B cell (primary cell): ENCODE measurements at regions not wholly inside any gene's neighbourhood (a gene's known extent, or its start where the extent isn't known, plus 50 kb on each side); places are given as distances from the start of the nearest gene placed in this dataset.

Experiments
- ATAC-seq: fragments of 200-7000 bp; cut with Tn5 transposase; one replicate; pipeline ENCODE4 v1.10.0; 2021; ENCODE audit warnings: low read depth, mild to moderate bottlenecking, moderate number of reproducible peaks, moderate library complexity
- CTCF ChIA-PET: fragments of 350-600 bp; sonication (Branson Sonifier 250); formaldehyde crosslinking; loops from one replicate; lab custom pipeline; 2021; ENCODE audit warnings: antibody characterized with exemption, inconsistent platforms; lab: Charles Lee
- POLR2A ChIA-PET: fragments of 350-600 bp; sonication (Branson Sonifier 250); formaldehyde crosslinking; loops from one replicate; lab custom pipeline; 2021; ENCODE audit warnings: antibody characterized with exemption; lab: Charles Lee
- DNase-seq: peaks from one replicate; pipeline ENCODE4 v3.0.0; 2013
- H2AFZ ChIP-seq: 2 replicates; pipeline ENCODE4 v1.6.1; 2012; ENCODE audit warnings: mild to moderate bottlenecking, low read depth, low read length; ENCODE audit not compliant: insufficient read depth, poor library complexity, severe bottlenecking
- H3K27ac ChIP-seq, 2 donors: 1 replicate in 1 of 2; 2 replicates in 1 of 2; pipeline ENCODE4 v1.5.1; 2012 to 2013; ENCODE audit warnings: low read length in 2 of 2, mild to moderate bottlenecking in 2 of 2, moderate library complexity in 1 of 2
- H3K27me3 ChIP-seq, 4 experiments: fragments of 200-600 bp in 1 of 4; sonication (generic) in 1 of 4; replicated peaks in 1 of 4; 1 replicate in 2 of 4; 2 replicates in 2 of 4; pipeline versions ENCODE4 v1.6.1 to v1.7.0; 2013 to 2016; ENCODE audit warnings: low read length in 3 of 4, mild to moderate bottlenecking in 2 of 4, mixed read lengths in 1 of 4, moderate library complexity in 1 of 4; ENCODE audit not compliant: insufficient read depth in 4 of 4, control insufficient read depth in 3 of 4; ENCODE audit errors: control extremely low read depth in 1 of 4
- H3K36me3 ChIP-seq, 2 experiments: replicated peaks in 1 of 2; 1 replicate in 1 of 2; 2 replicates in 1 of 2; pipeline versions ENCODE4 v1.6.1 to v1.7.1; 2013; ENCODE audit warnings: low read length in 1 of 2; ENCODE audit not compliant: insufficient read depth in 2 of 2, control insufficient read depth in 1 of 2; ENCODE audit errors: control extremely low read depth in 1 of 2, extremely low read depth in 1 of 2
- H3K4me1 ChIP-seq, 2 donors: fragments of 200-600 bp in 1 of 2; sonication (generic) in 1 of 2; 1 replicate in 1 of 2; 2 replicates in 1 of 2; pipeline versions ENCODE4 v1.5.1 to v1.6.1; 2013 to 2017; ENCODE audit warnings: low read length in 2 of 2; ENCODE audit not compliant: control insufficient read depth in 2 of 2, insufficient read depth in 2 of 2
- H3K4me2 ChIP-seq: replicated peaks from 2 replicates; pipeline ENCODE3; 2012; ENCODE audit warnings: mild to moderate bottlenecking, low read depth, low read length; ENCODE audit not compliant: poor library complexity, severe bottlenecking
- H3K4me3 ChIP-seq, 5 experiments: fragments of 200-600 bp in 1 of 5; sonication (generic) in 1 of 5; 1 replicate in 3 of 5; 2 replicates in 2 of 5; pipeline versions ENCODE4 v1.5.1 to v1.7.0; 2011 to 2016; ENCODE audit warnings: low read length in 4 of 5, mild to moderate bottlenecking in 4 of 5, low read depth in 2 of 5, control low read depth in 1 of 5, moderate library complexity in 1 of 5; ENCODE audit not compliant: insufficient read depth in 1 of 5; ENCODE audit errors: control extremely low read depth in 1 of 5, extremely low read depth in 1 of 5
- H3K79me2 ChIP-seq: fragments of 200-600 bp; sonication (generic); one replicate; pipeline ENCODE4 v1.6.0; 2016; ENCODE audit warnings: low read length; ENCODE audit not compliant: control insufficient read depth, insufficient read depth
- H3K9ac ChIP-seq: fragments of 200-600 bp; sonication (generic); 2 replicates; pipeline ENCODE4 v1.6.1; 2017; ENCODE audit warnings: mild to moderate bottlenecking, low read length, moderate library complexity
- H3K9me3 ChIP-seq, 3 donors: one replicate each; pipeline versions ENCODE4 v1.6.1 to v1.7.1; 2013; ENCODE audit warnings: low read length in 2 of 3; ENCODE audit not compliant: control insufficient read depth in 2 of 3, insufficient read depth in 1 of 3; ENCODE audit errors: control extremely low read depth in 1 of 3
- H4K20me1 ChIP-seq: 2 replicates; pipeline ENCODE4 v1.6.0; 2012; ENCODE audit warnings: mild to moderate bottlenecking, low read length; ENCODE audit not compliant: insufficient read depth, control insufficient read depth, poor library complexity, severe bottlenecking
- H3K27ac Mint-ChIP-seq: one replicate; pipeline ENCODE4 v1.8.0; 2021; ENCODE audit warnings: mixed read lengths
- H3K27me3 Mint-ChIP-seq: one replicate; pipeline ENCODE4 v1.8.0; 2021; ENCODE audit warnings: mixed read lengths
- H3K4me1 Mint-ChIP-seq: one replicate; pipeline ENCODE4 v1.8.0; 2021; ENCODE audit warnings: mixed read lengths
- H3K4me3 Mint-ChIP-seq: one replicate; pipeline ENCODE4 v1.8.0; 2021; ENCODE audit warnings: mixed read lengths
- H3K9me3 Mint-ChIP-seq: one replicate; pipeline ENCODE4 v1.8.0; 2022; ENCODE audit warnings: mixed read lengths; ENCODE audit not compliant: insufficient read depth
- CTCF ChIP-seq: fragments of 200-600 bp; IDR thresholded peaks from one replicate; pipeline ENCODE4 v1.8.0; 2022; ENCODE audit warnings: antibody characterized with exemption, mild to moderate bottlenecking
- EZH2 ChIP-seq: IDR thresholded peaks from 2 replicates; pipeline ENCODE4 v1.6.1; 2012; ENCODE audit warnings: borderline replicate concordance, low read depth, mild to moderate bottlenecking, moderate library complexity, low read length; ENCODE audit not compliant: insufficient read depth, poor library complexity, severe bottlenecking
- WGBS: methylation state at CpG from one replicate; pipeline ENCODE4 v1.1.5; 2013; ENCODE audit warnings: missing lambda C conversion rate; ENCODE audit not compliant: insufficient coverage; 5-methylcytosine and 5-hydroxymethylcytosine counted together
- intact Hi-C: fragments of 100-400 bp; cut with micrococcal nuclease; formaldehyde crosslinking; loops from one replicate; pipeline ENCODE4 v1.10.0; 2022

- TF ChIP-seq EZH2 (no peak), CTCF (no peak)
- Histone ChIP-seq H2AFZ (no peak overlapping the region), H3K27ac (no peak overlapping the region), H3K9ac (no peak overlapping the region), H3K36me3 (no peaks in the 10 kb centered on the region), H3K9me3 (no peaks in the 10 kb centered on the region), H4K20me1 (no peaks in the 10 kb centered on the region), H3K4me1 (no peaks in the 10 kb centered on the region), H3K27me3 (no peaks in the 10 kb centered on the region), H3K4me2 (no peak overlapping the region), H3K4me3 (no peak overlapping the region), H3K79me2 (no peaks in the 10 kb centered on the region)
- CTCF ChIA-PET, result no interaction called here
- Mint-ChIP-seq H3K27ac (no peak overlapping the region), H3K4me1 (no peaks in the 10 kb centered on the region), H3K4me3 (no peak overlapping the region), H3K9me3 (no peaks in the 10 kb centered on the region), H3K27me3 (no peaks in the 10 kb centered on the region)
- intact Hi-C loops, result no loop called here
- POLR2A ChIA-PET, result no interaction called here
- WGBS, result 83% methylated on average over 1 of the region's 6 CpGs
- DNase-seq (no peak), ATAC-seq (no peak)
Observed at GRCh38 chr9:87793292-87793691, 67.4 kb downstream of the CTSL start.

GRCh38 chr9:87795178-87795577 is 69.3 kb downstream of the CTSL start:
- no peaks in the 10 kb centered on the region for H3K36me3 ChIP-seq
- Mint-ChIP-seq H3K27me3 (no peaks in the 10 kb centered on the region), H3K9me3 (no peaks in the 10 kb centered on the region), H3K4me1 (no peaks in the 10 kb centered on the region), H3K4me3 (no peak overlapping the region), H3K27ac (no peak overlapping the region)
- ChIA-PET POLR2A (no interaction called here), CTCF (no interaction called here)
- WGBS, result 60% methylated on average over 1 of the region's 4 CpGs
- H3K27me3 ChIP-seq, result no peaks in the 10 kb centered on the region
- H3K9me3 ChIP-seq, result no peaks in the 10 kb centered on the region
- H3K4me1 ChIP-seq, result no peaks in the 10 kb centered on the region
- H3K4me3 ChIP-seq, result no peak overlapping the region
- H3K4me2 ChIP-seq, result no peak overlapping the region
- DNase-seq, result no peak
- no peak overlapping the region for H3K9ac ChIP-seq
- no peak overlapping the region for H2AFZ ChIP-seq
- H3K79me2 ChIP-seq, result no peaks in the 10 kb centered on the region
- no peak overlapping the region for H3K27ac ChIP-seq
- TF ChIP-seq EZH2 (no peak), CTCF (no peak)
- H4K20me1 ChIP-seq, result no peaks in the 10 kb centered on the region
- no peak for ATAC-seq
- intact Hi-C loops, result no loop called here
